ENCODE measurements at regions not wholly inside any gene's neighbourhood (a gene's known extent, or its start where the extent isn't known, plus 50 kb on each side); places are given as distances from the start of the nearest gene placed in this dataset.
"Not testable (repeated sequence)": the region's sequence is repeated elsewhere in the genome, so short reads cannot be mapped to it uniquely, and the experiment has no call there.

DNA sequence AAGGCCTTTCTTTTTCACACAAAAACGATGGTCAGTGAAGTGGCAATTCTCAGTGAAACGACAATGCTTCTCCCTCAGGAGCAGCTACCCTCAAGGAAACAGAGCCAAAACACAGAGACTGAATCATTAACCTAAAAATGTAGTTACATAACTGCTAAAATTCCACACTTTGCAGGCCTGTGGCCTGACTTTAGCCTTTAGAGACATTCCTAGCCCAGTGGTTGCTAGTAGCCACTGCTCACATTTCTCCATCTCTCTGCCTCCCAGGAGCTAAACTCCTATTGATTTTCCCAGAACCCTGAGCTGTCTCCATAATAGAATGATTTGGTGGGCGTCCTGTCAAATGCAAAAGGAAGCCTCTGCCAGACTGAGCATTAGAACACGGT is 630.1 kb upstream of the KCNMB2 start:
- ATAC-seq (ENCODE audit: low read depth) (no peak), DNase-seq (no peak)
- no peaks in the 10 kb centered on the region for H3K79me2 ChIP-seq (ENCODE audit: control insufficient read depth, insufficient read depth, low read length)
- Mint-ChIP-seq H3K4me3 (no peak overlapping the region), H3K27ac (no peak overlapping the region), H3K27me3 (no peaks in the 10 kb centered on the region), H3K4me1 (no peaks in the 10 kb centered on the region), H3K9me3 (ENCODE audit: insufficient read depth) (no peaks in the 10 kb centered on the region)
- intact Hi-C loops (cut with micrococcal nuclease) = no loop called here
- H3K27ac ChIP-seq (ENCODE audit: low read length in 2 of 2) = no peak overlapping the region
- H4K20me1 ChIP-seq (ENCODE audit: control insufficient read depth, insufficient read depth, low read length, poor library complexity, severe bottlenecking) = no peaks in the 10 kb centered on the region
- WGBS (ENCODE audit: insufficient coverage) = 96% methylated on average over 2 of the region's 4 CpGs
- no peak overlapping the region for H3K4me3 ChIP-seq (ENCODE audit: control extremely low read depth in 1 of 5, extremely low read depth in 1 of 5, insufficient read depth in 1 of 5, low read depth in 2 of 5, low read length in 4 of 5)
- H2AFZ ChIP-seq (ENCODE audit: insufficient read depth, low read depth, low read length, poor library complexity, severe bottlenecking) = no peak overlapping the region
- ChIA-PET POLR2A (no interaction called here), CTCF (interaction anchor here (0.6 kb wide), 1 partner anchor 855 kb away, joined by 4 read pairs; no protein-coding TSS in a partner anchor)
- peaks cover 0 to 1% (median 0%) of the 10 kb centered on the region in 3 donors for H3K9me3 ChIP-seq (ENCODE audit: control extremely low read depth in 1 of 3, control insufficient read depth in 2 of 3, insufficient read depth in 1 of 3, low read length in 2 of 3)
- no peak overlapping the region for H3K4me2 ChIP-seq (replicated peaks; ENCODE audit: low read depth, low read length, poor library complexity, severe bottlenecking)
- no peaks in the 10 kb centered on the region for H3K27me3 ChIP-seq (replicated peaks in 1 of 4; ENCODE audit: control extremely low read depth in 1 of 4, control insufficient read depth in 3 of 4, insufficient read depth in 4 of 4, low read length in 3 of 4)
- no peak overlapping the region for H3K9ac ChIP-seq (ENCODE audit: low read length)
- no peaks in the 10 kb centered on the region for H3K36me3 ChIP-seq (replicated peaks in 1 of 2; ENCODE audit: control extremely low read depth in 1 of 2, control insufficient read depth in 1 of 2, extremely low read depth in 1 of 2, insufficient read depth in 2 of 2, low read length in 1 of 2)
- H3K4me1 ChIP-seq (ENCODE audit: control insufficient read depth in 2 of 2, insufficient read depth in 2 of 2, low read length in 2 of 2) = no peaks in the 10 kb centered on the region
- TF ChIP-seq EZH2 (IDR thresholded peaks at IDR 0.05; ENCODE audit: borderline replicate concordance, insufficient read depth, low read depth, low read length, poor library complexity, severe bottlenecking) = no peak
- TF ChIP-seq, protein P1, sequence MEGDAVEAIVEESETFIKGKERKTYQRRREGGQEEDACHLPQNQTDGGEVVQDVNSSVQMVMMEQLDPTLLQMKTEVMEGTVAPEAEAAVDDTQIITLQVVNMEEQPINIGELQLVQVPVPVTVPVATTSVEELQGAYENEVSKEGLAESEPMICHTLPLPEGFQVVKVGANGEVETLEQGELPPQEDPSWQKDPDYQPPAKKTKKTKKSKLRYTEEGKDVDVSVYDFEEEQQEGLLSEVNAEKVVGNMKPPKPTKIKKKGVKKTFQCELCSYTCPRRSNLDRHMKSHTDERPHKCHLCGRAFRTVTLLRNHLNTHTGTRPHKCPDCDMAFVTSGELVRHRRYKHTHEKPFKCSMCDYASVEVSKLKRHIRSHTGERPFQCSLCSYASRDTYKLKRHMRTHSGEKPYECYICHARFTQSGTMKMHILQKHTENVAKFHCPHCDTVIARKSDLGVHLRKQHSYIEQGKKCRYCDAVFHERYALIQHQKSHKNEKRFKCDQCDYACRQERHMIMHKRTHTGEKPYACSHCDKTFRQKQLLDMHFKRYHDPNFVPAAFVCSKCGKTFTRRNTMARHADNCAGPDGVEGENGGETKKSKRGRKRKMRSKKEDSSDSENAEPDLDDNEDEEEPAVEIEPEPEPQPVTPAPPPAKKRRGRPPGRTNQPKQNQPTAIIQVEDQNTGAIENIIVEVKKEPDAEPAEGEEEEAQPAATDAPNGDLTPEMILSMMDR (IDR thresholded peaks at IDR 0.05) = no peak

DNA sequence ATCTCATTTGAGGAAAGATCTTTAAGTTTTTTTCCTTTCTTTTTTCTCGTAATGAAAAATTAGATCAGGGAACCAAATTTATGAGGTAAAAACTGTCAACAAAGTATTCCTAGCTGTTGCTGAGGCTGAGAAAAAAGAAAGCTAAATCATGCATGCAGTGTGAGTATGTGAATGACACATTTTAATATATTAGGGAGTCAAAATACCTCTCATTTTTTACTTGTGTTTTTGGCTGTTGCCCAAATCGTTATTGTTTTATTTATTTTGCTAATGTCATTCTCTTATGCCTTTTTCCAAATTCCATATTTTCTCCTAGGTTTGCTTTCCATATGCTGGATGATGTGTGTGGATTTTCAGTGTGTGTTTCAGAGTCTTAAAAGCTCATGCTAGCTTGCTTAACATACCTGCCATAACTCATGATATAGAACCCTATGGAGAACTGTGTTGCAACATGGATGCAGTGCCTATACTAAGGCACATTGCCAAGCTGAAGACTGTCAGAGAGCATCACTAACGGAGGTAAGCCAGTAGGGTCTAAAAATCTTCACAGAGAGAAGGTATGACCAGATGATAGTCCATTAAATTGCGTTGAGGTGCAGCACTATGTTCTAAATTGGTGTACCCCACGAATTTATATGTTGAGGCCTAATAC is 629.5 kb upstream of the KCNMB2 start:
- no peak for DNase-seq
- no peak overlapping the region for H3K4me2 ChIP-seq (replicated peaks; ENCODE audit: low read depth, low read length, poor library complexity, severe bottlenecking)
- Mint-ChIP-seq H3K4me3 (no peak overlapping the region), H3K27me3 (no peaks in the 10 kb centered on the region), H3K4me1 (no peaks in the 10 kb centered on the region), H3K9me3 (ENCODE audit: insufficient read depth) (no peaks in the 10 kb centered on the region), H3K27ac (no peak overlapping the region)
- H3K9ac ChIP-seq (ENCODE audit: low read length) = no peak overlapping the region
- no peaks in the 10 kb centered on the region for H3K27me3 ChIP-seq (replicated peaks in 1 of 4; ENCODE audit: control extremely low read depth in 1 of 4, control insufficient read depth in 3 of 4, insufficient read depth in 4 of 4, low read length in 3 of 4)
- H3K4me3 ChIP-seq (ENCODE audit: control extremely low read depth in 1 of 5, extremely low read depth in 1 of 5, insufficient read depth in 1 of 5, low read depth in 2 of 5, low read length in 4 of 5) = no peak overlapping the region
- H3K27ac ChIP-seq (ENCODE audit: low read length in 2 of 2) = no peak overlapping the region
- peaks cover 0 to 1% (median 0%) of the 10 kb centered on the region in 3 donors for H3K9me3 ChIP-seq (ENCODE audit: control extremely low read depth in 1 of 3, control insufficient read depth in 2 of 3, insufficient read depth in 1 of 3, low read length in 2 of 3)
- no peak for ATAC-seq (ENCODE audit: low read depth)
- H2AFZ ChIP-seq (ENCODE audit: insufficient read depth, low read depth, low read length, poor library complexity, severe bottlenecking) = no peak overlapping the region
- CTCF ChIA-PET = interaction anchor here (0.6 kb wide), 1 partner anchor 856 kb away, joined by 4 read pairs; no protein-coding TSS in a partner anchor
- intact Hi-C loops (cut with micrococcal nuclease) = no loop called here
- TF ChIP-seq EZH2 (IDR thresholded peaks at IDR 0.05; ENCODE audit: borderline replicate concordance, insufficient read depth, low read depth, low read length, poor library complexity, severe bottlenecking) = no peak
- TF ChIP-seq, protein P1 (IDR thresholded peaks at IDR 0.05) = no peak
- no peaks in the 10 kb centered on the region for H4K20me1 ChIP-seq (ENCODE audit: control insufficient read depth, insufficient read depth, low read length, poor library complexity, severe bottlenecking)
- POLR2A ChIA-PET = no interaction called here
- H3K4me1 ChIP-seq (ENCODE audit: control insufficient read depth in 2 of 2, insufficient read depth in 2 of 2, low read length in 2 of 2) = no peaks in the 10 kb centered on the region
- no peaks in the 10 kb centered on the region for H3K79me2 ChIP-seq (ENCODE audit: control insufficient read depth, insufficient read depth, low read length)
- no peaks in the 10 kb centered on the region for H3K36me3 ChIP-seq (replicated peaks in 1 of 2; ENCODE audit: control extremely low read depth in 1 of 2, control insufficient read depth in 1 of 2, extremely low read depth in 1 of 2, insufficient read depth in 2 of 2, low read length in 1 of 2)
- WGBS (ENCODE audit: insufficient coverage) = 86% methylated on average over 3 of the region's 5 CpGs

DNA sequence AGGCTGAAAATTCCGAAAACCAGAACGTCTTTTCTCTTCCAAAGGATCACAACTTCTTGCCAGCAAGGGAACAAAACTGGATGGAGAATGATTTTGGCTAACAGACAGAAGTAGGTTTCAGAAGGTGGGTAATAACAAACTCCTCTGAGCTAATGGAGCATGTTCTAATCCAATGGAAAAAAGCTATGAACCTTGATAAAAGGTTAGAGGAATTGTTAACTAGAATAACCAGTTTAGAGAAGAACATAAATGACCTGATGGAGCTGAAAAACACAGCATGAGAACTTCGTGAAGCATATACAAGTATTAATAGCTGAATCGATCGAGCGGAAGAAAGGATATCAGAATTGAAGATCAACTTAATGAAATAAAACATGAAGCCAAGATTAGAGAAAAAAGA is 626.7 kb upstream of the KCNMB2 start:
- H3K4me3 Mint-ChIP-seq; H3K27me3 Mint-ChIP-seq; CTCF ChIA-PET; H3K9me3 Mint-ChIP-seq (ENCODE audit: insufficient read depth); POLR2A ChIA-PET; intact Hi-C loops (cut with micrococcal nuclease); H3K4me1 Mint-ChIP-seq; H4K20me1 ChIP-seq (ENCODE audit: control insufficient read depth, insufficient read depth, low read length, poor library complexity, severe bottlenecking); ATAC-seq (ENCODE audit: low read depth); H3K36me3 ChIP-seq (replicated peaks in 1 of 2; ENCODE audit: control extremely low read depth in 1 of 2, control insufficient read depth in 1 of 2, extremely low read depth in 1 of 2, insufficient read depth in 2 of 2, low read length in 1 of 2); H3K79me2 ChIP-seq (ENCODE audit: control insufficient read depth, insufficient read depth, low read length); H3K9ac ChIP-seq (ENCODE audit: low read length); H3K4me1 ChIP-seq (ENCODE audit: control insufficient read depth in 2 of 2, insufficient read depth in 2 of 2, low read length in 2 of 2); H3K27me3 ChIP-seq (replicated peaks in 1 of 4; ENCODE audit: control extremely low read depth in 1 of 4, control insufficient read depth in 3 of 4, insufficient read depth in 4 of 4, low read length in 3 of 4); H3K4me2 ChIP-seq (replicated peaks; ENCODE audit: low read depth, low read length, poor library complexity, severe bottlenecking); H3K9me3 ChIP-seq (ENCODE audit: control extremely low read depth in 1 of 3, control insufficient read depth in 2 of 3, insufficient read depth in 1 of 3, low read length in 2 of 3); H3K27ac ChIP-seq (ENCODE audit: low read length in 2 of 2); DNase-seq; H3K4me3 ChIP-seq (ENCODE audit: control extremely low read depth in 1 of 5, extremely low read depth in 1 of 5, insufficient read depth in 1 of 5, low read depth in 2 of 5, low read length in 4 of 5); H2AFZ ChIP-seq (ENCODE audit: insufficient read depth, low read depth, low read length, poor library complexity, severe bottlenecking); H3K27ac Mint-ChIP-seq: not testable (repeated sequence)
- WGBS (ENCODE audit: insufficient coverage) = no CpG with 5 or more reads among the region's 6 CpGs
